ENCODE measurements at regions not wholly inside any gene's neighbourhood (a gene's known extent, or its start where the extent isn't known, plus 50 kb on each side); places are given as distances from the start of the nearest gene placed in this dataset.

DNA sequence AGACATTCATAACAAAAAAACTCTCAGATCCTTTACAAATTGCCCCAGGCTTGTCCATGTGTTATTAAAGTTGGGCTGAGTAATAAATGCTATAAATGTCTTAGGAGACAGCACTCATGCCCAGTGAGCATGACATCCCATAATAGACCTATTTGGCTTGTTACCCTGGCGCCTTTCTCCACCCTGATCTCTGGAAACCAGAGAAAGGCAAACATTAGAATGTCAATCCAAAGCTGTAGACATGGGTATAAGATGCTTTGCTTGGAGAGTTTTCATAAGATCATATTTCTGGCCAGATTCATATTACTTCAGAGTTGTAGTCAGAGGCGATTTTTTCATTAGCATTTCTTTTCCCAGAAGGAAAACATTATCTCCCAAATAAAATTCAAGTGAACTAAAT lies 161.3 kb upstream of the UBASH3B start:
- H3K4me3 ChIP-seq (ENCODE audit: low read depth, low read length): no peak overlapping the region
- no peak for TF ChIP-seq CTCF (IDR thresholded peaks at IDR 0.05; ENCODE audit: insufficient read depth, low read length, missing control alignments)
- DNase-seq (ENCODE audit: low read depth, low spot score): no peak
- ChIA-PET POLR2A (no interaction called here), CTCF (no interaction called here)

GRCh38 chr11:122491509-122491908 lies 164.0 kb upstream of the UBASH3B start:
- POLR2A ChIA-PET: no interaction called here
- DNase-seq (ENCODE audit: low read depth, low spot score): no peak
- TF ChIP-seq CTCF (IDR thresholded peaks at IDR 0.05; ENCODE audit: insufficient read depth, low read length, missing control alignments): no peak
- no peak overlapping the region for H3K4me3 ChIP-seq (ENCODE audit: low read depth, low read length)
- CTCF ChIA-PET: interaction anchor here (1.5 to 1.9 kb wide), 2 partner anchors 12 to 14 kb away, joined by 3 to 5 read pairs; no protein-coding TSS in a partner anchor

DNA sequence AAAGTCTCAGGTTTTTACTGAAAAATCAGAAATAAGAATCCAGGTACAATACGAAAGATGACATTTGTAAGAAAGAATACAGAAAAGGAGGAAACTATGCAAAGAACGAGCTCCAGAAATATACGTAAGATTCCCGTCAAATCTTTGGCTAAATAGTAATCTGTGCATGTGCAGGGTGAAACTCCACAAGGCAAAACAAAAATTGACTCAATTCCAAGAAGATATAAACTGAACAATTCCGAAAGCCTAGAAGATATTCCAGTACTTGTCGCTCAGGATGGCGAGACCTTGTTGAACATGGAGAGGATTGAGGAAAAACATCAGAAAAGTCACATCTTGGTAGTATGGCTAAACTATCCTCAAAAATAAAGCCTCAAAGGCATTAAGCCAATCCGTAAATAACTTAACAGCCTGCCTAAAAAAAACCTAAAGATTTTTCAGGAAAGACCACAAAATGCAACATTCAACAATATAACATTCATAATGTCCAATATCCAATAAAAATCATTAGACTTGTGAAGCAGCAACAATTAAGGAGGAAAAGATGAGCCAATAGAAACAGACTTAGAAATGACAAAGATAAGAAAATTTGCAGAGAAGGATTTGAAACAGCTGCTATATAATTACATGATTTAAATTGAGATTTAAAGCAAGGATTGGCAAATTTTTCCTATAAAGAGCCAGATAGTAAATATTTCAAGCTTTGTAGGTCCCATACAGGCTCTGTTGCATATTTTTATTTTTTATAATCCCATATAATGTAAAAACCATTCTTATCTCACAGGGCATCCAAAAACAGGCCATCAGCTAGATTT lies 166.4 kb upstream of the UBASH3B start:
- no peak for DNase-seq (ENCODE audit: low read depth, low spot score)
- CTCF ChIA-PET: interaction anchor here (0.6 to 2.1 kb wide), 3 partner anchors 9 to 273 kb away, joined by 4 to 8 read pairs (median 6); no protein-coding TSS in a partner anchor

DNA sequence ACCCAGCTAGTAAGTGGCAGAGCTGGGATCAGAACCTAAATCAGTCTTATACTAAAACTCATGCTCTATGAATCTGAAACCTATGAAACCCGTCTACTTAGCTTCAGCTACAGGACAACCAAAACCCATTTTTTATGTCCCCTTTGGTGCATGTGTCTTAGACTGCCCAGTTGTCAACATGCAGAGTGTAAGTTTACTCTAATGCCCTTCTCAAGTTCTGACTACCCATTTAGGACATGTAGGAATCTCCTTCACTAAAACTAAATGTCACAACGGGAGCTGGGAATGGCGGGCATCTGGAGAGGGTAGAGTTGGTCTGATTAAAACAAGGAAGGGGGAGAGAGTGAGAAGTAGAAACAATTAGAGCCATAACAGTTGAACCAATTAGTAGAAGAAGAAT lies 167.9 kb upstream of the UBASH3B start:
- POLR2A ChIA-PET: no interaction called here
- TF ChIP-seq CTCF (IDR thresholded peaks at IDR 0.05; ENCODE audit: insufficient read depth, low read length, missing control alignments): no peak
- CTCF ChIA-PET: interaction anchor here (2.1 kb wide), 1 partner anchor 12 kb away, joined by 8 read pairs; no protein-coding TSS in a partner anchor
- no peak for DNase-seq (ENCODE audit: low read depth, low spot score)
- no peak overlapping the region for H3K4me3 ChIP-seq (ENCODE audit: low read depth, low read length)

More for the DNA sequence above, 166.4 kb upstream of the UBASH3B start:
- POLR2A ChIA-PET: no interaction called here
- no peak overlapping the region for H3K4me3 ChIP-seq (ENCODE audit: low read depth, low read length)
- TF ChIP-seq CTCF (IDR thresholded peaks at IDR 0.05; ENCODE audit: insufficient read depth, low read length, missing control alignments): no peak

- TF ChIP-seq CTCF (IDR thresholded peaks at IDR 0.05; ENCODE audit: insufficient read depth, low read length, missing control alignments): no peak
- POLR2A ChIA-PET: no interaction called here
- CTCF ChIA-PET: no interaction called here
- no peak overlapping the region for H3K4me3 ChIP-seq (ENCODE audit: low read depth, low read length)
- DNase-seq (ENCODE audit: low read depth, low spot score): no peak
Observed at GRCh38 chr11:122486793-122487495, 168.6 kb upstream of the UBASH3B start.

DNA sequence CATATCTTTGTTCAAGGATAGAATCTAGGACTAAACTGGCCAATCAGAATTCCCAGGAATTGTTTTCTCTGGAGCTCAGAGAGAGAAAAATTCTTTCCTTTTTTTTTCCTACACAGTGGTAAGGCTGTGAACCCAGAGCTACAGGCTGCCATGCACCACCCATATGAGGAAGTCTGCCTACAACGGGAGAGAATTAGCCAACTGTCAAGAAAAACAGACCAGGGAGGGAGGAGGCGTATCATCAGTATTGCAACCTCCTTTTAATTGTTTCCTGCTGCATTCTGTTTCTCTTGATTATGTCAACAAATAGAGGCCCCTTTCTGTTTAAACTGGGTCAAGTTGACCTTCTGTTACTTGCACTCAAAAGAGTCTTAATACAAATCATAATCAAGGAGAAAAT lies 176.5 kb upstream of the UBASH3B start:
- TF ChIP-seq CTCF (IDR thresholded peaks at IDR 0.05; ENCODE audit: insufficient read depth, low read length, missing control alignments): no peak
- H3K4me3 ChIP-seq (ENCODE audit: low read depth, low read length): no peak overlapping the region
- ChIA-PET POLR2A (no interaction called here), CTCF (interaction anchor here (0.7 to 1.2 kb wide), 2 partner anchors 13 to 264 kb away, joined by 3 to 5 read pairs; no protein-coding TSS in a partner anchor)
- no peak for DNase-seq (ENCODE audit: low read depth, low spot score)

Data from AG04449 (cell line).